NCI-H2081 (cell line): ENCODE measurements at regions not wholly inside any gene's neighbourhood (a gene's known extent, or its start where the extent isn't known, plus 50 kb on each side); places are given as distances from the start of the nearest gene placed in this dataset.

Experiments used
- DNase-seq, 2 experiments: peaks; one replicate each; lab custom pipeline; 2025; lab: John Stamatoyannopoulos, UW

- DNase-seq, result no peak
Measured at GRCh38 chr5:148950892-148951291, 112.0 kb downstream of the SH3TC2 start.

DNA sequence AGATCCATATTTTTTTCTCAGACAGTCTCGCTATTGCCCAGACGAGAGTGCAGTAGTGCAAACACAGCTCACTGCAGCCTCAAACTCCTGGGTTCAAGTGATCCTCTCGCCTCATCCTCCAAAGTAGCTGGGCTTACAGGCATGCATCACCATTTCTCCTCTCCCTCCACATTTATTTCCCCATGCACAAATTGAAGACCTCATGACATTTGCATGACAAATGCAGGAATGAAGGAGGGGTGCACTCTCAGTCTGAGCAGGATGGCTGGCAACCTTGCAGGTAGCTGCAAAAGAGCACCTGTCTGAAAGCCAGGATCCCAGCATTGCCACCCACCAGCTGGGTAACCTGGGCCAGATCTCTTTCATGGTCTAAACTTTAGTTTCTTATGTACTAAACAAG lies 111.2 kb downstream of the SH3TC2 start:
- DNase-seq, result no peak

GRCh38 chr5:148952097-148952867 lies 110.6 kb downstream of the SH3TC2 start:
- DNase-seq, result no peak

GRCh38 chr5:148953711-148954110 lies 109.2 kb downstream of the SH3TC2 start:
- DNase-seq, result no peak
